Uterus (tissue), 2 donors: ENCODE measurements at regions not wholly inside any gene's neighbourhood (a gene's known extent, or its start where the extent isn't known, plus 50 kb on each side); places are given as distances from the start of the nearest gene placed in this dataset.

Experiments used
- CTCF ChIP-seq, 4 experiments: fragments of 200-600 bp in 2 of 4; fragments of 450-650 bp in 2 of 4; sonication (generic) in 2 of 4; IDR thresholded peaks; one replicate each; pipeline ENCODE4 v1.5.1; 2016 to 2019; ENCODE audit warnings: antibody characterized with exemption in 4 of 4, mild to moderate bottlenecking in 2 of 4, moderate library complexity in 1 of 4
- POLR2A ChIP-seq, 2 donors: fragments of 450-650 bp; IDR thresholded peaks; one replicate each; pipeline ENCODE4 v1.6.1; 2016; ENCODE audit warnings: antibody characterized with exemption in 2 of 2, mild to moderate bottlenecking in 1 of 2, moderate library complexity in 1 of 2

GRCh38 chr1:2932671-2933350, 88.5 kb upstream of the ACTRT2 start:
- TF ChIP-seq POLR2A (IDR thresholded peaks at IDR 0.05) (no peak), CTCF (IDR thresholded peaks at IDR 0.05) (no peak)
